A673 (cell line): ENCODE measurements at regions not wholly inside any gene's neighbourhood (a gene's known extent, or its start where the extent isn't known, plus 50 kb on each side); places are given as distances from the start of the nearest gene placed in this dataset.

Experiments used
- BruUV-seq: library from RNA; stranded (reverse); fragments of 400-500 nt; replicated peaks from 2 replicates; lab custom pipeline; 2021; lab: Mats Ljungman, UMichigan
- CTCF ChIA-PET: fragments of 300-600 bp; sonication (Branson Sonifier 250); formaldehyde crosslinking; loops from one replicate; lab custom pipeline; 2022; ENCODE audit warnings: antibody characterized with exemption; lab: Charles Lee
- POLR2A ChIA-PET: fragments of 300-600 bp; sonication (Branson Sonifier 250); formaldehyde crosslinking; loops from one replicate; lab custom pipeline; 2022; ENCODE audit warnings: antibody characterized with exemption; ENCODE audit not compliant: low non-redundant PET; lab: Charles Lee
- DNase-seq: peaks from one replicate; pipeline ENCODE4 v3.0.0-alpha.2; 2015; ENCODE audit warnings: low spot score
- H3K27ac ChIP-seq: fragments of 200-600 bp; sonication (generic); 2 replicates; pipeline ENCODE4 v1.5.1; 2016; ENCODE audit warnings: mixed run types, low read depth, mild to moderate bottlenecking, mixed read lengths, antibody characterized with exemption, low read length; ENCODE audit not compliant: poor library complexity, severe bottlenecking
- H3K27me3 ChIP-seq: fragments of 200-600 bp; sonication (generic); replicated peaks from 2 replicates; pipeline ENCODE4 v1.6.1; 2017; ENCODE audit warnings: mixed run types, low read depth, mild to moderate bottlenecking, mixed read lengths, antibody characterized with exemption, low read length; ENCODE audit not compliant: insufficient read depth, poor library complexity
- H3K36me3 ChIP-seq: fragments of 200-600 bp; sonication (generic); 2 replicates; pipeline ENCODE4 v1.6.1; 2016; ENCODE audit warnings: mixed run types, mild to moderate bottlenecking, mixed read lengths, antibody characterized with exemption, low read length; ENCODE audit not compliant: insufficient read depth, poor library complexity, severe bottlenecking
- H3K4me1 ChIP-seq: fragments of 200-600 bp; sonication (generic); 2 replicates; pipeline ENCODE4 v1.6.1; 2017; ENCODE audit warnings: mixed run types, mild to moderate bottlenecking, mixed read lengths, antibody characterized with exemption, low read length; ENCODE audit not compliant: insufficient read depth, poor library complexity, severe bottlenecking
- H3K4me3 ChIP-seq: fragments of 200-600 bp; sonication (generic); 2 replicates; pipeline ENCODE4 v1.5.1; 2016; ENCODE audit warnings: low read depth, mixed run types, mild to moderate bottlenecking, mixed read lengths, low read length; ENCODE audit not compliant: poor library complexity, severe bottlenecking
- H3K9me3 ChIP-seq: fragments of 200-600 bp; sonication (generic); 2 replicates; pipeline ENCODE4 v1.6.1; 2016; ENCODE audit warnings: mixed run types, low read depth, mild to moderate bottlenecking, mixed read lengths, antibody characterized with exemption, low read length; ENCODE audit not compliant: poor library complexity, severe bottlenecking
- EZH2 ChIP-seq: fragments of 200-600 bp; sonication (generic); IDR thresholded peaks from 2 replicates; pipeline ENCODE4 v1.6.1; 2017; ENCODE audit warnings: borderline replicate concordance, low read depth, mild to moderate bottlenecking, mixed read lengths, antibody characterized with exemption, low read length; ENCODE audit not compliant: poor library complexity, severe bottlenecking
- intact Hi-C: fragments of 100-400 bp; cut with micrococcal nuclease; formaldehyde crosslinking; loops from one replicate; pipeline ENCODE4 v1.10.0; 2022; ENCODE audit not compliant: unreplicated experiment
- TF ChIP-seq, protein P1 (sequence below): fragments of 300-800, 200-600 bp; sonication (generic); conservative IDR thresholded peaks from 2 replicates; pipeline ENCODE4 v1.5.1; 2017; ENCODE audit warnings: low read depth, mild to moderate bottlenecking, antibody characterized with exemption, low read length, moderate library complexity, mixed read lengths

DNA sequence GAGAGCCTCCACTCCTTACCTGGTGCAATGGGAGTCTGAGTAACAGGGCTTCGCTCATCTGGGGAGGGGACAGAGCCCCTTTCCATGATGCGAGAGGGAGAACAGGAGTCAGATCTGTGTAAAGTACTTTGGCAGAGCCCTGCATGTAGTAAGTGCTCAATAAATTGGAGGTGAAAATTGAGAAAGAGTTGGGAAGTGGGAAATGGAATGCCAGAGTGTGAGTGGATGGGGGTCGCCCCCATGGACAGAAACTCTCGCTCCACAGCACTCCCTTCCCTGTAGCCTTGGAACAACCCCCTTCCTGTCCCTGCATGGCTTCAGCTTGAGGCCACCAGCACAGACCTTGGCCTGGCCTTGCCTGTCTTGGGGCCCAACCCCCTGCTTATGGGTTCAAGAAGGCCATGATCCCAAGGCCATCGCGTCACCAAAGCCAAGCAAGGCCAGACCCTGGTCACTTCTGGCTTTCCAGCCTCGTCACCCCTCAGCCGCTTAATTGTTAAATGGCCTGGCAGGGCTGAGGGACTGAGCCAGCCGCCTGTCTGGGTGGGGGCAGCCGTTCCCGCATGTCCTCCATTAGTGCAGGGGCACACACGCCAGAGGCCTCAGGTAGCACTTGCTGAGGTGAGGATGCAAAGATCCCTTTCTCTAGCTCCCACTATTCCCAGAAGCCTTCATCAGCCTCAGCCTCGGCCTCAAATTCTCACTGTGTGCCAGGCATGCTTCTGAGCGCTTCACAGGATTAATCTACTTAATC lies 93.7 kb upstream of the PTPN1 start:
- no peak overlapping the region for H3K27ac ChIP-seq
- CTCF ChIA-PET: no interaction called here
- POLR2A ChIA-PET: no interaction called here
- intact Hi-C loops: no loop called here
- H3K4me1 ChIP-seq: peaks cover 4% of the 10 kb centered on the region
- TF ChIP-seq EZH2: no peak
- TF ChIP-seq, protein P1, sequence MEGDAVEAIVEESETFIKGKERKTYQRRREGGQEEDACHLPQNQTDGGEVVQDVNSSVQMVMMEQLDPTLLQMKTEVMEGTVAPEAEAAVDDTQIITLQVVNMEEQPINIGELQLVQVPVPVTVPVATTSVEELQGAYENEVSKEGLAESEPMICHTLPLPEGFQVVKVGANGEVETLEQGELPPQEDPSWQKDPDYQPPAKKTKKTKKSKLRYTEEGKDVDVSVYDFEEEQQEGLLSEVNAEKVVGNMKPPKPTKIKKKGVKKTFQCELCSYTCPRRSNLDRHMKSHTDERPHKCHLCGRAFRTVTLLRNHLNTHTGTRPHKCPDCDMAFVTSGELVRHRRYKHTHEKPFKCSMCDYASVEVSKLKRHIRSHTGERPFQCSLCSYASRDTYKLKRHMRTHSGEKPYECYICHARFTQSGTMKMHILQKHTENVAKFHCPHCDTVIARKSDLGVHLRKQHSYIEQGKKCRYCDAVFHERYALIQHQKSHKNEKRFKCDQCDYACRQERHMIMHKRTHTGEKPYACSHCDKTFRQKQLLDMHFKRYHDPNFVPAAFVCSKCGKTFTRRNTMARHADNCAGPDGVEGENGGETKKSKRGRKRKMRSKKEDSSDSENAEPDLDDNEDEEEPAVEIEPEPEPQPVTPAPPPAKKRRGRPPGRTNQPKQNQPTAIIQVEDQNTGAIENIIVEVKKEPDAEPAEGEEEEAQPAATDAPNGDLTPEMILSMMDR: no peak
- no peak for DNase-seq
- H3K27me3 ChIP-seq: no peaks in the 10 kb centered on the region
- no peak overlapping the region for H3K4me3 ChIP-seq
- no peaks in the 10 kb centered on the region for H3K36me3 ChIP-seq
- H3K9me3 ChIP-seq: no peaks in the 10 kb centered on the region
- no TSS peak for BruUV-seq

DNA sequence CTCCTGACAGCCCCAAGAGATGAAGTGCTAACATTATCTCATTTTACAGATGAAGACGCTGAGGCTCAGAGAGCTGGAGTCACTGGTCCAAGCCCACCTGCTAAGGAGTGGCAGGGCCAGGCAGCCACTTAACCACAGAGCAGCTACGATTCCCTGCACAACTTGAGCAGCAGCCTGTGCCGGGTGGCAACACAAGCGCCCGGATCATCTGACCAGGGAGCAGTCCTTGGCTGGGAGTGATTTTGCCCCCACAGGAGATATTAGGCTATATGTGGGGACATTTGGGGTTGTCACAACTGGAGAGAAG lies 93.2 kb upstream of the PTPN1 start:
- Histone ChIP-seq H3K27ac (no peak overlapping the region), H3K27me3 (no peaks in the 10 kb centered on the region), H3K4me3 (no peak overlapping the region), H3K36me3 (no peaks in the 10 kb centered on the region), H3K9me3 (no peaks in the 10 kb centered on the region), H3K4me1 (peaks cover 4% of the 10 kb centered on the region)
- no peak for TF ChIP-seq EZH2
- TF ChIP-seq, protein P1: no peak
- no peak for DNase-seq
- intact Hi-C loops: no loop called here
- CTCF ChIA-PET: no interaction called here
- POLR2A ChIA-PET: no interaction called here
- BruUV-seq: no TSS peak

DNA sequence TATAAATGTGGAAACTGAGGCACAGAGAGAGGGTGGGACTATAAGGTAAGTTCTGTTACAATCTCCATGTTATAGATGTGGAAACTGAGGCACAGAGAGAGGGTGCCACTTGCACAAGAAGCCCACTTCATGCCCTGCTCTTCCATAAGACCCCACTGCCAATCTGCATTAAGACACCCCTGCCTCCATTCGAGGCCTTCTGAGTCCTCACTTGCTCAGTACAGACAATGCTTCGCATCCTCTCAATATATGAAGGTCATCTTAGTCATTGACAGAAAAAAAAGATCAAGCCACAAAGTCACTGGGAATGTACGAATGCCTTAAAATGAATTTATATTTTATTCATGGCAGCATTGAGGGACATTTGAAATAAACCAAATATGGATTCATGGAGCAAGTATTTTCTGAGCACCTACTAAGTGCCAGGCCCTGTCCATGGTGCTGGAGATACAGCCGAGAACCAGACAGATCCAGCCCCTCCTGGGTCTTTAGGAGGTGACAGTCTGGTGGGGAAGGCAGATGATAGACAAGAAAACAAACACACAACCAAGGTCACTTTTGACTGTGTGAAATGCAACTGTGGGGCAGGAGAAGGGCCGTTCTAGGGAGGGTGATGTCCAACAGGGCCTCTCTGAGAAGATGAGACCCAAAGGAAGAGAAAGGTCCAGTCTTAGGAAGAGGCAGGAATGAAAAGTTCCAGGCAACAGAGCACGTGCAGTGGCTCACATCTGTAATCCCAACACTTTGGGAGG lies 92.5 kb upstream of the PTPN1 start:
- no peaks in the 10 kb centered on the region for H3K9me3 ChIP-seq
- DNase-seq: no peak
- BruUV-seq: no TSS peak
- ChIA-PET POLR2A (interaction anchor here (0.7 kb wide), 1 partner anchor 1110 kb away, joined by 3 read pairs; no protein-coding TSS in a partner anchor), CTCF (no interaction called here)
- no peak overlapping the region for H3K4me3 ChIP-seq
- intact Hi-C loops: no loop called here
- TF ChIP-seq, protein P1: no peak
- no peak for TF ChIP-seq EZH2
- H3K27ac ChIP-seq: no peak overlapping the region
- H3K4me1 ChIP-seq: peaks cover 4% of the 10 kb centered on the region
- H3K27me3 ChIP-seq: no peaks in the 10 kb centered on the region
- no peaks in the 10 kb centered on the region for H3K36me3 ChIP-seq
